NCI-H1105 treated with DMSO at 0.1 percent for 48 hours (cell line): ENCODE measurements at regions not wholly inside any gene's neighbourhood (a gene's known extent, or its start where the extent isn't known, plus 50 kb on each side); places are given as distances from the start of the nearest gene placed in this dataset.
"Not testable (repeated sequence)": the region's sequence is repeated elsewhere in the genome, so short reads cannot be mapped to it uniquely, and the experiment has no call there.

Experiments used
- DNase-seq: peaks from one replicate; lab custom pipeline; 2025; lab: John Stamatoyannopoulos, UW

- no peak for DNase-seq
These were observed 85.7 kb upstream of the AK4 start for GRCh38 chr1:65062339-65062738.

GRCh38 chr1:65063025-65063424 lies 85.0 kb upstream of the AK4 start:
- peak; percentile 16 for DNase-seq

- DNase-seq: no peak
These were observed 83.0 kb upstream of the AK4 start for GRCh38 chr1:65064981-65065380.

GRCh38 chr1:65065524-65066418 lies 82.2 kb upstream of the AK4 start:
- DNase-seq: peak; percentile 51

- no peak for DNase-seq
These were observed 81.6 kb upstream of the AK4 start for GRCh38 chr1:65066419-65066765.

- DNase-seq: peak; percentile 45
These were observed 81.1 kb upstream of the AK4 start for GRCh38 chr1:65066766-65067490.

- peak; percentile 80 for DNase-seq
These were observed 80.4 kb upstream of the AK4 start for GRCh38 chr1:65067491-65068201.

- peak; percentile 38 for DNase-seq
These were observed 79.6 kb upstream of the AK4 start for GRCh38 chr1:65068202-65069010.

- DNase-seq: no peak
These were observed 78.9 kb upstream of the AK4 start for GRCh38 chr1:65069011-65069565.

- no peak for DNase-seq
These were observed 75.2 kb upstream of the AK4 start for GRCh38 chr1:65072845-65073244.

- DNase-seq: peak; percentile 69
These were observed 72.7 kb upstream of the AK4 start for GRCh38 chr1:65075123-65075976.

- DNase-seq: no peak
These were observed 70.6 kb upstream of the AK4 start for GRCh38 chr1:65077369-65077768.

GRCh38 chr1:65079941-65080340 lies 68.1 kb upstream of the AK4 start:
- no peak for DNase-seq

GRCh38 chr1:65082346-65083040 lies 65.5 kb upstream of the AK4 start:
- no peak for DNase-seq

GRCh38 chr1:65083263-65083896 lies 64.6 kb upstream of the AK4 start:
- DNase-seq: no peak

- no peak for DNase-seq
These were observed 63.9 kb upstream of the AK4 start for GRCh38 chr1:65084066-65084465.

GRCh38 chr1:65087519-65087918 lies 60.5 kb upstream of the AK4 start:
- not testable (repeated sequence) for DNase-seq

GRCh38 chr1:65090406-65090805 lies 57.6 kb upstream of the AK4 start:
- no peak for DNase-seq

GRCh38 chr1:65092691-65093090 lies 55.3 kb upstream of the AK4 start:
- DNase-seq: no peak
